Endothelial cell of umbilical vein (primary cell): ENCODE measurements at regions not wholly inside any gene's neighbourhood (a gene's known extent, or its start where the extent isn't known, plus 50 kb on each side); places are given as distances from the start of the nearest gene placed in this dataset.

Experiments used
- CTCF ChIP-seq, 2 donors: IDR thresholded peaks; 1 replicate in 1 of 2; 2 replicates in 1 of 2; pipeline ENCODE4 v1.5.1; 2011; ENCODE audit warnings: low read length in 2 of 2, mild to moderate bottlenecking in 2 of 2, moderate library complexity in 2 of 2, control low read depth in 1 of 2, inconsistent platforms in 1 of 2, low read depth in 1 of 2; ENCODE audit not compliant: insufficient read depth in 1 of 2; ENCODE audit errors: extremely low read depth in 1 of 2
- POLR2A ChIP-seq: IDR thresholded peaks from 2 replicates; pipeline ENCODE4 v1.6.1; 2012; ENCODE audit warnings: low read depth, mild to moderate bottlenecking, control low read depth, low read length
- POLR2AphosphoS5 ChIP-seq: IDR thresholded peaks from 2 replicates; pipeline ENCODE4 v1.6.1; 2012; ENCODE audit warnings: low read depth, mild to moderate bottlenecking, control low read depth, low read length, moderate library complexity; ENCODE audit not compliant: insufficient read depth

DNA sequence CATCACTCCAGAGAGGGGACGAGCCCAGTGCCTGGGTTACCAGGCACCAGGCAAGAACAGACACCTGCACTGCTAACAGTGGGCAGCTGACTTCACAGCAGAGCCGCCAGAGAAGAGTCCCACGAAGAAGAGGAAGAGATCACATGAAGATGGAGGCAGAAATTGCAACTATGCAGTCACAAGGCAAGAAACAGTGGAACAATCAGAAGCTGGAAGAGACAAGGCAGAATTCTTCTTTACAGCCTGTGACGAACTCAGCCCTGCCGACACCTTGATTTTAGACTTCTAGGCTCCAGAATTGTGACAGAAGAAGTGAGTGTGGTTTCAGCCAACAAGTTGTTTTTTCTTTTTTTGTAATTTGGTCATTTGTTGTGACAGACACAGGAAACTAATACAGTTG, 59.2 kb downstream of the IL12A start:
- TF ChIP-seq POLR2A (no peak), CTCF (IDR thresholded peaks at IDR 0.05; ENCODE audit: extremely low read depth in 1 of 2, insufficient read depth in 1 of 2, low read depth in 1 of 2, low read length in 2 of 2) (no peak), POLR2AphosphoS5 (no peak)
